Prostate gland (tissue), 2 donors: ENCODE measurements at regions not wholly inside any gene's neighbourhood (a gene's known extent, or its start where the extent isn't known, plus 50 kb on each side); places are given as distances from the start of the nearest gene placed in this dataset.

Experiments
- POLR2A ChIP-seq: fragments of 450-650 bp; IDR thresholded peaks from one replicate; pipeline ENCODE4 v1.6.1; 2016; ENCODE audit warnings: antibody characterized with exemption, mild to moderate bottlenecking
- TF ChIP-seq, protein P1 (sequence below), 4 experiments: fragments of 200-600 bp in 2 of 4; fragments of 450-650 bp in 2 of 4; sonication (generic) in 2 of 4; IDR thresholded peaks; 1 replicate in 3 of 4; 2 replicates in 1 of 4; pipeline ENCODE4 v1.5.1; 2016 to 2019; ENCODE audit warnings: antibody characterized with exemption in 4 of 4, mild to moderate bottlenecking in 2 of 4, moderate library complexity in 2 of 4

DNA sequence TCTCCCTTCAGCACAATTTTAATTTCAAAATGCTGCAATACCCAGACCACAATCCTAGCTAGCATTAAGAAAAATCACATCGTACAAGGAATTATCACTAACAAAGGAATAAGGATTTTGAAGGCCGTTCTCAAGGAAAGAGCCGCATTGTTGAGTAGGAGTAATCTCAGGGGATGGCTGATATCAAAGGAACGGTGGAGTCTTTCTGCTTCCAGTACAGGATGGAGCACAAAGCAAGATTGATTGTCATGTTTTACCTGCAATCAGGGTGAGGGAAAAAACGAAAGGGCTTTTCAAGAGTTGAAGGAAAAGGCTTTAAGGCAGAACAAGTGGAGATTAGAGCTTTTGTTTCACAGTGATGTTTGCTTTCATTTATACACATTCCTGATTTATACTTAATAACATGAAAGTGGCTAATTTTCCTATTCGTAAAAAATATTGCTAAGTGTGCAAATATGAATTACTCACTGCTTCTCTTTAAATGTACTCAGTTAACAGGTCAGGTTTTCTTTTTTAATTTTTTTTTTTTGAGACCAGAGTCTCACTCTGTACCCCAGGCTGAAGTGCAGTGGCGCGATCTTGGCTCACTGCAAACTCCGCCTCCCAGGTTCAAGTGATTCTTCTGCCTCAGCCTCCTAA, 207.0 kb downstream of the TRIML1 start:
- no peak for TF ChIP-seq POLR2A
- TF ChIP-seq, protein P1, sequence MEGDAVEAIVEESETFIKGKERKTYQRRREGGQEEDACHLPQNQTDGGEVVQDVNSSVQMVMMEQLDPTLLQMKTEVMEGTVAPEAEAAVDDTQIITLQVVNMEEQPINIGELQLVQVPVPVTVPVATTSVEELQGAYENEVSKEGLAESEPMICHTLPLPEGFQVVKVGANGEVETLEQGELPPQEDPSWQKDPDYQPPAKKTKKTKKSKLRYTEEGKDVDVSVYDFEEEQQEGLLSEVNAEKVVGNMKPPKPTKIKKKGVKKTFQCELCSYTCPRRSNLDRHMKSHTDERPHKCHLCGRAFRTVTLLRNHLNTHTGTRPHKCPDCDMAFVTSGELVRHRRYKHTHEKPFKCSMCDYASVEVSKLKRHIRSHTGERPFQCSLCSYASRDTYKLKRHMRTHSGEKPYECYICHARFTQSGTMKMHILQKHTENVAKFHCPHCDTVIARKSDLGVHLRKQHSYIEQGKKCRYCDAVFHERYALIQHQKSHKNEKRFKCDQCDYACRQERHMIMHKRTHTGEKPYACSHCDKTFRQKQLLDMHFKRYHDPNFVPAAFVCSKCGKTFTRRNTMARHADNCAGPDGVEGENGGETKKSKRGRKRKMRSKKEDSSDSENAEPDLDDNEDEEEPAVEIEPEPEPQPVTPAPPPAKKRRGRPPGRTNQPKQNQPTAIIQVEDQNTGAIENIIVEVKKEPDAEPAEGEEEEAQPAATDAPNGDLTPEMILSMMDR (IDR thresholded peaks at IDR 0.05): no peak
